Occipital lobe (tissue), 1 donor: ENCODE measurements at regions not wholly inside any gene's neighbourhood (a gene's known extent, or its start where the extent isn't known, plus 50 kb on each side); places are given as distances from the start of the nearest gene placed in this dataset.
"Not testable (repeated sequence)": the region's sequence is repeated elsewhere in the genome, so short reads cannot be mapped to it uniquely, and the experiment has no call there.

Experiments used
- DNase-seq: peaks from one replicate; lab custom pipeline; 2025; lab: John Stamatoyannopoulos, UW

DNA sequence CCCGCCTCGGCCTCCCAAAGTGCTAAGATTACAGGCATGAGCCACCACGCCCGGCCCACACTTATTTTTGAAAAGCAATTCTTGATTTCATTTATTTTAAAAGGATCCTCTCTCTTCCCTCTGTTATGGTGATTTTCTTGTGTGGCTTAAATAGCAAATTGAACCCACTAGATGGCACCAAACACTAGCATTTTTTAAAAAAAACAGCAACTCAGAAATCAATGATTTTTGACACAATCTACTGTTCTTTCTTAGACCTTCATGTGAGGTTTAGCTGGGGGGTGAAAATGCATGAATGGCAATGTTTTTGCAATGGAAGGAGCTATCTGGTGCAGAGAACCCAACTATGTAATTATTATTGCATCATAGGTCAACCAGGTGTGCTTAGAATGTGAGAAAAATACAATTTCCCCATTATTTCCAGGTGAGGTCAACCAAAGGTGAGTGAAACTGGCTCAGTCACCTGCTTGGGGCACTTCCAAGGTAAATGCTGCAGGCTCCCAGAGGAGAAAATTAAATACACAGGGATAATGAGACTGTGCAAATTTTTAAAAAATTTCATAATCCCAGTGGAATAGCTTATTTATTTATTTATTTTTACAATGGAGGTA, 226.7 kb upstream of the PRKX start:
- no peak for DNase-seq

DNA sequence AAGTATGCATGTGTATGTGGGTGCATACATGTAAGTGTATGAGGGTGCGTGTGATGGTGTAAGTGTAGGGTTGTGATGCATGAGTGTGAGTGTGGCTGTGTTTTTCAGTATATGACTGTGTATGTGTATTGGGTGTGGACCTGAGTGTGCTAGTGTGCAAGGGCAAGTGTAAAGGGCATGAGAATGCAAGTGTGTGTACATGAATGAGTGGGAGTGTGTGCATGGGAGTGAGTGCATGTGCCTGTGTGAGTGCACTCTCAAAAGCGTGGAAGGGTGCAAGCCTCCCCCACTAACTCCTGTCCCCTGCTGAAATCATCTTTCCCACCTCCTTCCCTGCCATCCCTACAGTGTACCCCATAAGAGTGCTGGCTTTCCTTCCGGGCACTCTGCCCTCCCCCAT, 225.1 kb upstream of the PRKX start:
- DNase-seq, result no peak

DNA sequence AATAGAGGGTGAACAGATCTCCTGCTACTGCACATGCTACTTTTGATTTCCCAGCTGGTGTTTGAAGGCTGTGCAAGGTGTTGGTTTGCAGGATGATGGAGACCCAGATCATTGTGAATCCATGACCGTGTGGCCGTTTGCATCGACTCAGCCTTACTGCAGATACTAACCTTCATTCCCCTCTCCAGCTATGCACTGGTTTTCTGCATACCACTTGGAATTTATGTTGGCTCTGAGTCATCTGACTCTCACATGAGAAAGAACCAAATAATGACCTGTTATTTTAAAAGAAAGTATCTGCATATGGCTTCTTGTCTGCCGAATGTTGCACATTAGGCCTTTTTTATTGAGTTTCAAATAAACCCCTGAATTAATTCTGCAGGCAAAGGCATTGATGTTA, 221.7 kb upstream of the PRKX start:
- not testable (repeated sequence) for DNase-seq

DNA sequence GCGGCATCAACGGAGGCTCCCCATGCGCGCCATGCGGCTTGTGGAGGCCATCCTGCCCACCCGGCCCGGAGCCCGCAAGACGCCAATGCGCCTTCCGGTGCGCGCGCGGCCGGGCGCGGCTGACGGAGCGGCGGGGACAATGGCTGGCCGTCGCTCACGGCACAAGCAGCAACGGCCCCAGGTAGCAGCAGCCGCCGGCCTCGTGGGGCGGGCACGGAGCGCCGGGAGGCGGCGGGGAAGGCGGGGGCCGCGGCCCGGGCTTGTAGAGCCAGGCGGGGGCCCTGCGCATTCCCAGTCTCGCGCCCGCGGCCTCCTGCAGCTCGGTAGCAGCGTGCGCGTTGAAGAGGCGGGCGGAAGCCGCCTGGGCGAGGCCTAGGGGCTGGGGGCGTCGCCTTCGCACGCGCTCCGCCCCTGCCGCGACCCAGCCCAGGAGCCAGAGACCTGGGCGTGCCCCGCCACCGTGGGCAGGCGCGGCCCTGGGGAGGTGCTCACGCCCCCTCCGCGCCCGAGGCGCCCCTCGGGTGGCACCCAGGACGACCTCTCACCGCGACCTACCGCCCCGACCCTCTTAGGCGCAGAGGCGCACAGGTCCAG, 207.1 kb upstream of the PRKX start:
- not testable (repeated sequence) for DNase-seq

DNA sequence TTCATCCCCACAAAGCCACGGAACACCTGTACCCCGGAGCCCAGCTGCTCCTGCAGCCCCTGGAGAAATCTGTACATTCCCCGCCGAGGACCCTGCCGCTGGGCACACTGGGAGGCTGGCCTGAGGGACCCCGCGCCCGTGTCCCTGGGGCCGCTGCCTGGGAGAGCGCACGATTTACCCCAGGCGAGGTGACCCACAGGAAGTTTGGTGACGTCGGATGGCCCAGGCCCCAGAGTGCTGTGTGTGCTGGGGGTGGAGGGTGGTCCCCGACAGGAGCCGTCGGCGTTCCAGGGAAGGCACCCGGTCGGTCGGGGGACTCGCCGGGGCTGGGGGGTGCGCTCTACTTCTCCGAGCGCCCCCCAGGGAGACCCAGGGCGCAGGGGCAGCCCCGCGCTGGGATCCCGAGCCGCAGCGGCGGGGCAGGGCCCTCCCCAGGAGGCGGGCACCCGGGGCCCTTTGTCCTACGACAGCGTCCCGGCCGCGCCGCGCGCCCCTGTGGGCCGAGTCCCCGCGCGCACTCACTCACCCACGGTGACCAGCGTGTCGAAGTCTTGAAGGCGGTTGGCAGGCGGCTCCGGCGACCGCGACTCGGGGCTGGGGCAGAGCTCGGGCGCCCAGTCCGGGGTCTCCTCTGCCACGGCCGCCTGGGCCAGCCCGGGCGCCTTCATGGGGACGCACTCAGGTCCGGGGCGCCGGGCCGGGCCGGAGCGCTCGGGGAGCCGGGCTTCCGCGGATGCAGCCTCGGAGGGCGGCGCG, 206.4 kb upstream of the PRKX start:
- not testable (repeated sequence) for DNase-seq

DNA sequence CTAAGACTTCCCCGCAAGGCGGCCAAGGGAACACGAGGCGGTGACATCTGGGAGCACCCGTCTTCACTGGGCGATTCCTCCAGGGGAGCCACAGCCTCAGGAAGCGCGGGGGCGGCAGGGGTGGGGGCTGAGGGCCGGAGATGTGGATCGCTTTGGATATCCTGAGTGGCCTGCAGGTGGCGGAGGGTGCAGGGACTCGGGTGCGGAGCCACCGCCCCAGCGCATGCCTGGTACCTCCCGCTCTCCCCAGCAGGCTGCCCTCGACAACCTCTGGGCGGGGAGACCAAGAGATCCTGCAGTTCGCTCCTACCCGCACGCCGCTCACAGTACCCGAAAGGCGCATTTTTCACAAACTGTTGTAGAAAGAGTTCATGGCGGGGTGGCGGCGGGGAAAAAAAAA, 201.4 kb upstream of the PRKX start:
- not testable (repeated sequence) for DNase-seq

DNA sequence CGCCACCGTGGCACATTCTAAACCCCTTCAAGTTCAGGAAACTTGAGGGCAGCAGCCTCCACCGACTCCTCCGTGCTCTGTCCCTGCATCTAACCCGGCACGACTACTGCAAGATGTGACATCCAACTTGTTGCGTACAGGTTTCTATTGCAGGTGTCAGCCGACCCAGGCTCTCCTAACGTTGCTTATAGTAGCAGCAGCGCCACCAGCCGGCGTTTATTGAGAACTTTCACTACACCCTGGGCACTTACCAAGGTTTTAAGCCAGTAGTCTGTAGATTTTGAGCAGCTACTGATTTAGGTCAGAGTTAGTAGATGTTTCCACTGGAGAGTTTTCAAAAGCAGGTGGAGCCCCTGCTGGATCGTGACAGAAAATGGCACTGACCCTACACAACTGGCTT, 200.6 kb upstream of the PRKX start:
- not testable (repeated sequence) for DNase-seq

DNA sequence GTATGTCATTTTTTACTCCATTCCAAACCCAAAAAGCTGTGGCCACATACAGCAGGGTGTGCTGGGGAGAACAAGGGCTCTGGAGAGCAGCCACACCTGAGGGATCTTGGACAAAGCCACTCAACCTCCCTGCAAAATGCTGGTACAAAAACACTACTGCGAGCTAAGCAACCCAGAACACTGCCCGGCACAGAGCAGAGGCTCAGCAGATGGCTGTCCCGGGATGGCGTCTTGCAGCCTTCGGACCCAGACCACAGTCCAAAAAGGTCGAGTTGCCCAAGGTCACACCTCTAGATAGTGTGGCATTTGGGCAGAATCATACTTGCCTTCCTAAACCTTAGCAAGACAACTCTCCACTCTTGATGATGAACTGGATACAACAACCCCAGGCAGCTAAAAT, 197.6 kb upstream of the PRKX start:
- DNase-seq, result not testable (repeated sequence)

DNA sequence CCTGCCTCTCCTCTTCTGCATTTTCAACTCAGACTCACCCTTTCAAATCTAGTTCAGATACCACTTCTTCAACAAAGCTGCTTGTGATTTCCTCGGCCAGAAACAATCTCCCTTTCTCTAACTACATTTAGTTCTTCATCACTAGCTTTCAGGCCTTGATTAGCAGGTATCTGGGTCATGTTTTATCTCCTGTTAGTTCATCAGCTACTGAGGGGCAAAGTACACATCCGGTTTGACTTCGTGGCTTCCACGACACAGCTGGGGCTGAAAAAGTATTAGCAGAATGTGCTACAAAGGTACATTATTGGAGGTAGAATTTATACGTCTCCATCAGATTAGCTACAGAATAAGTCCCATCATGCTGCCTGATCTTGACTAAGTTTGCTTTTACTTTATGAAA, 197.2 kb upstream of the PRKX start:
- DNase-seq, result not testable (repeated sequence)

DNA sequence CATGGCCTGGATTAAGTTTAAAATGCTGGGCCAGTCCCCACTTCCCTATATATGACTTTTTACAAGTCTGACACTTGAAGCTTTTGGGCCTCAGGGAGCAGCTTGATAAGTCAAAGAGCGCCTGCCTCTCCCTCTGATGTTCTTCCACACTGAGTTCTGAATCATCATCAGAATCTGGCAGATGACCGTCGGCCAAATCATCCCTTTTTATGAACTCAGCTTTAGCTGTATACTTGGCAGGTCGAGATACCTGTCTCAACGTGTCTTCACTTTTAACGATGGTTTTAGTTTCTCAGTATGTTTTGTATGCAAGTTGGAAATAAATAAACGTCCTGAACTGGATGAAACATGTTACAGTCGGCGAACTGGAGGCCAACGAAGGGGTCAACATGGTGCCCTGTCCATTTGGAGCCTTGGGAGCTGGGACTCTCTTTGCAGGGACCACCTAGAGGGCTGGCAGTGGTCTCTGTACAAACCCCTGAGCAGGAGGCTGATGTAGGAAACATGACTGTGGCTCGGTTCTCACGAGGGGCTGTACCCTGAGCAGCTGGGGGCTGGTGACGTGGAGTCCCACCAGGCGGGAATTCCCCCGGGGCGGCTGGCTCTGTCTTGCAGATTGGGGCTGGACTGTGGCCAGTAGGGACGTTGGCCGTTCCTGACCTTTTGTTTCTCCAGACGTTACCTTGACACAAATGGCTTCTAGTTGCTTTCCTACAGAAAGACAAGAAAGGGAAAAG, 192.2 kb upstream of the PRKX start:
- not testable (repeated sequence) for DNase-seq

DNA sequence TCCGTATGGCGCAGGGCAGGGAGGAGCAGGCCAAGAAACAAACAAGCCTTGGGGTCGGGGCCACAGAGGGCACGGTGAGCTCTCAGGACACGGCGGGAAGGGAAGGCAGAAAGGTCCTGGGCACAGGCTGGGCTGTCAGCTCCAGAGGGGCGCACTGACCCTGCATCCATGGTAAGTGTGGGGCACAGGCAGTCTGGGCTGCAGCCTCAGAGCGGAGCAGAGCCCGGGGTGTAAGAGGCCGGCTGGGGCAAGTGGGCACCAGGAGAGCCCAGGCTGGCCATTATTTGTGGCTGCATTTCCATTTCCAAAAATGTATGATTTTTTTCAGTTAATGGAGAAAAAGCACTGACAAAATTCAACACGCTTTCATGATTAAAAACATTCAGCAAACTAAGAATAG, 188.8 kb upstream of the PRKX start:
- DNase-seq, result not testable (repeated sequence)

DNA sequence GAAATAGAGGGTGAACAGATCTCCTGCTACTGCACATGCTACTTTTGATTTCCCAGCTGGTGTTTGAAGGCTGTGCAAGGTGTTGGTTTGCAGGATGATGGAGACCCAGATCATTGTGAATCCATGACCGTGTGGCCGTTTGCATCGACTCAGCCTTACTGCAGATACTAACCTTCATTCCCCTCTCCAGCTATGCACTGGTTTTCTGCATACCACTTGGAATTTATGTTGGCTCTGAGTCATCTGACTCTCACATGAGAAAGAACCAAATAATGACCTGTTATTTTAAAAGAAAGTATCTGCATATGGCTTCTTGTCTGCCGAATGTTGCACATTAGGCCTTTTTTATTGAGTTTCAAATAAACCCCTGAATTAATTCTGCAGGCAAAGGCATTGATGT, 183.3 kb upstream of the PRKX start:
- DNase-seq, result not testable (repeated sequence)

DNA sequence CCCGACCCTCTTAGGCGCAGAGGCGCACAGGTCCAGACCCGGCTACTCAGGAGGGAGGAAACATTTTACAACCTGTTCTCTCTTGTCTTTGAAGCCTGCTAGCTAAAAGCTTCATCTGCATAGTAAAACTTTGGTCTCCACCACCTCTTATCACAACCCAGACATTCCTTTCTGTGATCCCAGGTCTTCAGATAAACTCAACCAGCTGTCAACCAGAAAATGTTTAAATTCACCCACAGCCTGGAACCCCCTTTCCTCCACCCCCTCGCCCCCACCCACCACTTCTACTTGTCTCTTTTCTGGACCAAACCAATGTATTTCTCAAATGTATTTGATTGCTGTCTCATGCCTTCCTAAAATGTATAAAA, 169.1 kb upstream of the PRKX start:
- not testable (repeated sequence) for DNase-seq

DNA sequence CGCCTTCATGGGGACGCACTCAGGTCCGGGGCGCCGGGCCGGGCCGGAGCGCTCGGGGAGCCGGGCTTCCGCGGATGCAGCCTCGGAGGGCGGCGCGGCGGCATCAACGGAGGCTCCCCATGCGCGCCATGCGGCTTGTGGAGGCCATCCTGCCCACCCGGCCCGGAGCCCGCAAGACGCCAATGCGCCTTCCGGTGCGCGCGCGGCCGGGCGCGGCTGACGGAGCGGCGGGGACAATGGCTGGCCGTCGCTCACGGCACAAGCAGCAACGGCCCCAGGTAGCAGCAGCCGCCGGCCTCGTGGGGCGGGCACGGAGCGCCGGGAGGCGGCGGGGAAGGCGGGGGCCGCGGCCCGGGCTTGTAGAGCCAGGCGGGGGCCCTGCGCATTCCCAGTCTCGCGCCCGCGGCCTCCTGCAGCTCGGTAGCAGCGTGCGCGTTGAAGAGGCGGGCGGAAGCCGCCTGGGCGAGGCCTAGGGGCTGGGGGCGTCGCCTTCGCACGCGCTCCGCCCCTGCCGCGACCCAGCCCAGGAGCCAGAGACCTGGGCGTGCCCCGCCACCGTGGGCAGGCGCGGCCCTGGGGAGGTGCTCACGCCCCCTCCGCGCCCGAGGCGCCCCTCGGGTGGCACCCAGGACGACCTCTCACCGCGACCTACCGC, 168.6 kb upstream of the PRKX start:
- not testable (repeated sequence) for DNase-seq

DNA sequence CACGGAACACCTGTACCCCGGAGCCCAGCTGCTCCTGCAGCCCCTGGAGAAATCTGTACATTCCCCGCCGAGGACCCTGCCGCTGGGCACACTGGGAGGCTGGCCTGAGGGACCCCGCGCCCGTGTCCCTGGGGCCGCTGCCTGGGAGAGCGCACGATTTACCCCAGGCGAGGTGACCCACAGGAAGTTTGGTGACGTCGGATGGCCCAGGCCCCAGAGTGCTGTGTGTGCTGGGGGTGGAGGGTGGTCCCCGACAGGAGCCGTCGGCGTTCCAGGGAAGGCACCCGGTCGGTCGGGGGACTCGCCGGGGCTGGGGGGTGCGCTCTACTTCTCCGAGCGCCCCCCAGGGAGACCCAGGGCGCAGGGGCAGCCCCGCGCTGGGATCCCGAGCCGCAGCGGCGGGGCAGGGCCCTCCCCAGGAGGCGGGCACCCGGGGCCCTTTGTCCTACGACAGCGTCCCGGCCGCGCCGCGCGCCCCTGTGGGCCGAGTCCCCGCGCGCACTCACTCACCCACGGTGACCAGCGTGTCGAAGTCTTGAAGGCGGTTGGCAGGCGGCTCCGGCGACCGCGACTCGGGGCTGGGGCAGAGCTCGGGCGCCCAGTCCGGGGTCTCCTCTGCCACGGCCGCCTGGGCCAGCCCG, 167.9 kb upstream of the PRKX start:
- not testable (repeated sequence) for DNase-seq

DNA sequence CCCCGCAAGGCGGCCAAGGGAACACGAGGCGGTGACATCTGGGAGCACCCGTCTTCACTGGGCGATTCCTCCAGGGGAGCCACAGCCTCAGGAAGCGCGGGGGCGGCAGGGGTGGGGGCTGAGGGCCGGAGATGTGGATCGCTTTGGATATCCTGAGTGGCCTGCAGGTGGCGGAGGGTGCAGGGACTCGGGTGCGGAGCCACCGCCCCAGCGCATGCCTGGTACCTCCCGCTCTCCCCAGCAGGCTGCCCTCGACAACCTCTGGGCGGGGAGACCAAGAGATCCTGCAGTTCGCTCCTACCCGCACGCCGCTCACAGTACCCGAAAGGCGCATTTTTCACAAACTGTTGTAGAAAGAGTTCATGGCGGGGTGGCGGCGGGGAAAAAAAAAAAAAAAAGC, 162.9 kb upstream of the PRKX start:
- not testable (repeated sequence) for DNase-seq

DNA sequence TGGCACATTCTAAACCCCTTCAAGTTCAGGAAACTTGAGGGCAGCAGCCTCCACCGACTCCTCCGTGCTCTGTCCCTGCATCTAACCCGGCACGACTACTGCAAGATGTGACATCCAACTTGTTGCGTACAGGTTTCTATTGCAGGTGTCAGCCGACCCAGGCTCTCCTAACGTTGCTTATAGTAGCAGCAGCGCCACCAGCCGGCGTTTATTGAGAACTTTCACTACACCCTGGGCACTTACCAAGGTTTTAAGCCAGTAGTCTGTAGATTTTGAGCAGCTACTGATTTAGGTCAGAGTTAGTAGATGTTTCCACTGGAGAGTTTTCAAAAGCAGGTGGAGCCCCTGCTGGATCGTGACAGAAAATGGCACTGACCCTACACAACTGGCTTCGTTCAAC, 162.2 kb upstream of the PRKX start:
- DNase-seq, result not testable (repeated sequence)

DNA sequence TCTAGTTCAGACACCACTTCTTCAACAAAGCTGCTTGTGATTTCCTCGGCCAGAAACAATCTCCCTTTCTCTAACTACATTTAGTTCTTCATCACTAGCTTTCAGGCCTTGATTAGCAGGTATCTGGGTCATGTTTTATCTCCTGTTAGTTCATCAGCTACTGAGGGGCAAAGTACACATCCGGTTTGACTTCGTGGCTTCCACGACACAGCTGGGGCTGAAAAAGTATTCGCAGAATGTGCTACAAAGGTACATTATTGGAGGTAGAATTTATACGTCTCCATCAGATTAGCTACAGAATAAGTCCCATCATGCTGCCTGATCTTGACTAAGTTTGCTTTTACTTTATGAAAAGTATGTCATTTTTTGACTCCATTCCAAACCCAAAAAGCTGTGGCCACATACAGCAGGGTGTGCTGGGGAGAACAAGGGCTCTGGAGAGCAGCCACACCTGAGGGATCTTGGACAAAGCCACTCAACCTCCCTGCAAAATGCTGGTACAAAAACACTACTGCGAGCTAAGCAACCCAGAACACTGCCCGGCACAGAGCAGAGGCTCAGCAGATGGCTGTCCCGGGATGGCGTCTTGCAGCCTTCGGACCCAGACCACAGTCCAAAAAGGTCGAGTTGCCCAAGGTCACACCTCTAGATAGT, 158.9 kb upstream of the PRKX start:
- not testable (repeated sequence) for DNase-seq

DNA sequence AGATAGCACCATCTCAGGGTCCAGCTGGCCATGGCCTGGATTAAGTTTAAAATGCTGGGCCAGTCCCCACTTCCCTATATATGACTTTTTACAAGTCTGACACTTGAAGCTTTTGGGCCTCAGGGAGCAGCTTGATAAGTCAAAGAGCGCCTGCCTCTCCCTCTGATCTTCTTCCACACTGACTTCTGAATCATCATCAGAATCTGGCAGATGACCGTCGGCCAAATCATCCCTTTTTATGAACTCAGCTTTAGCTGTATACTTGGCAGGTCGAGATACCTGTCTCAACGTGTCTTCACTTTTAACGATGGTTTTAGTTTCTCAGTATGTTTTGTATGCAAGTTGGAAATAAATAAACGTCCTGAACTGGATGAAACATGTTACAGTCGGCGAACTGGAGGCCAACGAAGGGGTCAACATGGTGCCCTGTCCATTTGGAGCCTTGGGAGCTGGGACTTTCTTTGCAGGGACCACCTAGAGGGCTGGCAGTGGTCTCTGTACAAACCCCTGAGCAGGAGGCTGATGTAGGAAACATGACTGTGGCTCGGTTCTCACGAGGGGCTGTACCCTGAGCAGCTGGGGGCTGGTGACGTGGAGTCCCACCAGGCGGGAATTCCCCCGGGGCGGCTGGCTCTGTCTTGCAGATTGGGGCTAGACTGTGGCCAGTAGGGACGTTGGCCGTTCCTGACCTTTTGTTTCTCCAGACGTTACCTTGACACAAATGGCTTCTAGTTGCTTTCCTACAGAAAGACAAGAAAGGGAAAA, 153.8 kb upstream of the PRKX start:
- DNase-seq, result not testable (repeated sequence)

DNA sequence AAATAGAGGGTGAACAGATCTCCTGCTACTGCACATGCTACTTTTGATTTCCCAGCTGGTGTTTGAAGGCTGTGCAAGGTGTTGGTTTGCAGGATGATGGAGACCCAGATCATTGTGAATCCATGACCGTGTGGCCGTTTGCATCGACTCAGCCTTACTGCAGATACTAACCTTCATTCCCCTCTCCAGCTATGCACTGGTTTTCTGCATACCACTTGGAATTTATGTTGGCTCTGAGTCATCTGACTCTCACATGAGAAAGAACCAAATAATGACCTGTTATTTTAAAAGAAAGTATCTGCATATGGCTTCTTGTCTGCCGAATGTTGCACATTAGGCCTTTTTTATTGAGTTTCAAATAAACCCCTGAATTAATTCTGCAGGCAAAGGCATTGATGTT, 144.9 kb upstream of the PRKX start:
- DNase-seq, result not testable (repeated sequence)
